ENCODE measurements at regions not wholly inside any gene's neighbourhood (a gene's known extent, or its start where the extent isn't known, plus 50 kb on each side); places are given as distances from the start of the nearest gene placed in this dataset.

DNA sequence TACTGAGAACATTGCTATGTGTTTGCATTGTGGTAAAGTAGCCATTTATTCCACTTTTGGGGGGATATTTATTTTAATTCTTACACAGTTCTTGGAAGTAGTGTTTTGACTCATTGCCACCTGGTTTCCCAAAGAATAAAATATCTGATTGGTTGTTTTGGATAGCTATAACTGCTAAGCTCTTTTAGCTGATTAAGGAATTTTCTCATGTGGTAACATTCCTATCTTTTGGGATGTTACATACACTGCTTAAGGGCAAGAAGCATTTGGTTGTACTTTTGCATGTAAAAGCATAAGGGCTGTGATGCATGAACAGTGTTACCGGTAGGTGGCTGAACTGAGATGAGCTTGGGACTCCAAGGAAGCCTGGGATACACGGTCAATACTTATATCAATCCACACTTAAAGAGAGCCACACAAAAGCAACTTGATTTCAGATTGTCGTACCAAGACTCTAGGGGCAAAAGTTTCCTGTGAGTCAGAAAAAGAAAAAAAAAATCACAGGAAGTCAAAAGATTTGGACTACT, 71.4 kb upstream of the PRKD1 start:
- BruUV-seq (replicated peaks), result no TSS peak
- ChIA-PET POLR2A (no interaction called here), CTCF (interaction anchor here (0.6 to 1.2 kb wide), 3 partner anchors 425 to 450 kb away, joined by 3 to 5 read pairs (median 4); no protein-coding TSS in a partner anchor)
- no peaks in the 10 kb centered on the region for H3K36me3 Mint-ChIP-seq (ENCODE audit: insufficient read depth, unreplicated experiment)
- intact Hi-C loops (cut with micrococcal nuclease), result no loop called here
- no peak overlapping the region for H3K27ac Mint-ChIP-seq (ENCODE audit: low read depth, unreplicated experiment)
- peaks cover 7% of the 10 kb centered on the region for H3K4me1 Mint-ChIP-seq (ENCODE audit: insufficient read depth, unreplicated experiment)
- no peak overlapping the region for H3K4me3 Mint-ChIP-seq (ENCODE audit: unreplicated experiment)
- TF ChIP-seq, protein P1, sequence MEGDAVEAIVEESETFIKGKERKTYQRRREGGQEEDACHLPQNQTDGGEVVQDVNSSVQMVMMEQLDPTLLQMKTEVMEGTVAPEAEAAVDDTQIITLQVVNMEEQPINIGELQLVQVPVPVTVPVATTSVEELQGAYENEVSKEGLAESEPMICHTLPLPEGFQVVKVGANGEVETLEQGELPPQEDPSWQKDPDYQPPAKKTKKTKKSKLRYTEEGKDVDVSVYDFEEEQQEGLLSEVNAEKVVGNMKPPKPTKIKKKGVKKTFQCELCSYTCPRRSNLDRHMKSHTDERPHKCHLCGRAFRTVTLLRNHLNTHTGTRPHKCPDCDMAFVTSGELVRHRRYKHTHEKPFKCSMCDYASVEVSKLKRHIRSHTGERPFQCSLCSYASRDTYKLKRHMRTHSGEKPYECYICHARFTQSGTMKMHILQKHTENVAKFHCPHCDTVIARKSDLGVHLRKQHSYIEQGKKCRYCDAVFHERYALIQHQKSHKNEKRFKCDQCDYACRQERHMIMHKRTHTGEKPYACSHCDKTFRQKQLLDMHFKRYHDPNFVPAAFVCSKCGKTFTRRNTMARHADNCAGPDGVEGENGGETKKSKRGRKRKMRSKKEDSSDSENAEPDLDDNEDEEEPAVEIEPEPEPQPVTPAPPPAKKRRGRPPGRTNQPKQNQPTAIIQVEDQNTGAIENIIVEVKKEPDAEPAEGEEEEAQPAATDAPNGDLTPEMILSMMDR (IDR thresholded peaks at IDR 0.05; ENCODE audit: unreplicated experiment), result no peak
- DNase-seq (ENCODE audit: unreplicated experiment), result no peak
- H3K9me3 Mint-ChIP-seq (ENCODE audit: unreplicated experiment), result no peaks in the 10 kb centered on the region
- H3K27me3 Mint-ChIP-seq (ENCODE audit: insufficient read depth, unreplicated experiment), result no peaks in the 10 kb centered on the region

DNA sequence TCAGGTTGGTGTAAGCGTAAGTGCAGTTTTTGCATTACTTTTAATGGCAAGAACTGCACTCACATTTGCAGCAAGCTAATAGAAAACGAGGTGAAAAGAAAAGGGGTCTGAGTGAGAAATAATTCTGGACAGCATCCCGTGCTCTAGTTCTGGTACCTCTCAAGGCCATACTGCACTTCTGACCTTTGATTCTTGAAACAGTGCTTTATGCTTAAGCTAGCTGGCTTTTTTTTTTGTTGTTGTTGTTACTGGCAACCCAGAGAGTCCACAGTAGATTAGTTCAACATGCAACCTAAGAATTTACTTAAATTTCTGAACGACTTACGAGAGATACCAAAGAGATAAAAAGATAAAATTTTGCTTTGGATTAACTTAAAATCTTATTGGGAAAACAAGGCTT, 75.2 kb upstream of the PRKD1 start:
- BruUV-seq (replicated peaks), result no TSS peak
- H3K9me3 Mint-ChIP-seq (ENCODE audit: unreplicated experiment), result no peaks in the 10 kb centered on the region
- ChIA-PET POLR2A (no interaction called here), CTCF (interaction anchor here (0.6 to 4.8 kb wide), 8 partner anchors 32 to 1250 kb away, joined by 3 to 52 read pairs (median 4); no protein-coding TSS in a partner anchor)
- no peak overlapping the region for H3K27ac Mint-ChIP-seq (ENCODE audit: low read depth, unreplicated experiment)
- DNase-seq (ENCODE audit: unreplicated experiment), result no peak
- intact Hi-C loops (cut with micrococcal nuclease), result no loop called here
- no peaks in the 10 kb centered on the region for H3K36me3 Mint-ChIP-seq (ENCODE audit: insufficient read depth, unreplicated experiment)
- H3K4me1 Mint-ChIP-seq (ENCODE audit: insufficient read depth, unreplicated experiment), result peaks cover 7% of the 10 kb centered on the region
- H3K27me3 Mint-ChIP-seq (ENCODE audit: insufficient read depth, unreplicated experiment), result no peaks in the 10 kb centered on the region
- TF ChIP-seq, protein P1 (IDR thresholded peaks at IDR 0.05; ENCODE audit: unreplicated experiment), result no peak
- H3K4me3 Mint-ChIP-seq (ENCODE audit: unreplicated experiment), result no peak overlapping the region

DNA sequence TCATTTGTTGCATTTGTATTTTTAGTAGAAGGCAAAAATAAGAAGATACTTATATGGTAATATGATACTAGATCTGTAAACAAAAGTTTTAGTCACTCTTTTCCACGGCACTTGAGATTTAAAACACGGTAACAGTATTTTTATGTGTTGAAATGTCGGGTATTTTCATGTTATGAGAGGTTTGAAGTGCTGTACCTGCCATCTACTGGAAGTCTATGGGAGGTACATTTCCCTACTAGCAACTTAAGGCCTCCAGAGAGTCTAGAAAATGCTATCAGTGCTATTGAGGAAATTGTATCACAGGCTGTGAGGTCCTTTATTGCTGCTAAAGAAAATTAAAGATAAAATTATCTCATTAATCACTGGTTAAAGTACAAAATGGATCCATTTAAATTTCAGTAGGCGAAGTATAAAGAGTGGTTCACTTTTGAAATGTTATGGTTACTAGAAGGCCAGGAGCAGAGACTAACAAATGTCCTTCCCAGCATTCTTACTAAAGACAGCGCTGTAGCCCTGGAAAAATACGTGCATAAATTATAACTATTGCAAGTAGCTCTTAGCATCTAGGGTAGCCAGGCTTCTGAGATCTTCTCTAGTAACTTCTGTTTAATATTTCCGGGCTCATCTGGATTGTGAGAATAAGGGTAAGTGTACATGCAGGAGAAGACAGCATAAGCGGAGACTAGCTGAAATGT, 77.6 kb upstream of the PRKD1 start:
- CTCF ChIA-PET, result interaction anchor here (0.5 to 4.8 kb wide), 17 partner anchors 9 to 601 kb away, joined by 3 to 52 read pairs (median 5); no protein-coding TSS in a partner anchor
- Mint-ChIP-seq H3K27ac (ENCODE audit: low read depth, unreplicated experiment) (no peak overlapping the region), H3K4me3 (ENCODE audit: unreplicated experiment) (no peak overlapping the region)

DNA sequence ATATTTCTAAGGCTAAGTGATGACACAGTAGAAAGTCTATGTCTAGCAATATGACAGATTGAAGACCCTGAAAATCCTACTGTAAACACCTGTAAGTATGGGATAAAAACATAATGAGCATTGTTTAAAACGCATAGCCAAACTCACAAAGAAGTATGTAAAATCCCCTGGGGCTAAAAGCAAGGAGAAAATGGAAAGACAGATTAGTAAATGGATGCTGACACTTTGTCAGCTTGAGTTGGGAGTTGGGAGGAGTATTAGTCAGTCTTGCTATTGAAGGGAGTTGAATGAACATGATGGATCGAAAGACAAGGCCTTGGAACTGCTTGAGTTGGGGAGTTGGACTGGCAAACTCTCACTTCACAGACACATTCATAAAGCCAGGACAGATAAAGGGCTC, 79.0 kb upstream of the PRKD1 start:
- TF ChIP-seq, protein P1 (IDR thresholded peaks at IDR 0.05; ENCODE audit: unreplicated experiment), result no peak
- Mint-ChIP-seq H3K27ac (ENCODE audit: low read depth, unreplicated experiment) (no peak overlapping the region), H3K9me3 (ENCODE audit: unreplicated experiment) (no peaks in the 10 kb centered on the region), H3K4me3 (ENCODE audit: unreplicated experiment) (no peak overlapping the region), H3K36me3 (ENCODE audit: insufficient read depth, unreplicated experiment) (no peaks in the 10 kb centered on the region), H3K27me3 (ENCODE audit: insufficient read depth, unreplicated experiment) (no peaks in the 10 kb centered on the region), H3K4me1 (ENCODE audit: insufficient read depth, unreplicated experiment) (peaks cover 7% of the 10 kb centered on the region)
- DNase-seq (ENCODE audit: unreplicated experiment), result no peak
- intact Hi-C loops (cut with micrococcal nuclease), result loop anchor here (5.0 kb wide), 3 partner anchors 266 to 1254 kb away; no protein-coding TSS in a partner anchor
- POLR2A ChIA-PET, result interaction anchor here (0.9 kb wide), 1 partner anchor 462 kb away, joined by 3 read pairs; no protein-coding TSS in a partner anchor
- CTCF ChIA-PET, result interaction anchor here (0.7 to 2.9 kb wide), 6 partner anchors 11 to 456 kb away, joined by 3 to 31 read pairs (median 4); no protein-coding TSS in a partner anchor
- BruUV-seq (replicated peaks), result no TSS peak

More for the DNA sequence above, 77.6 kb upstream of the PRKD1 start:
- intact Hi-C loops (cut with micrococcal nuclease), result loop anchor here (1.0 to 5.0 kb wide), 6 partner anchors 209 to 1253 kb away; no protein-coding TSS in a partner anchor
- Mint-ChIP-seq H3K36me3 (ENCODE audit: insufficient read depth, unreplicated experiment) (no peaks in the 10 kb centered on the region), H3K27me3 (ENCODE audit: insufficient read depth, unreplicated experiment) (no peaks in the 10 kb centered on the region), H3K9me3 (ENCODE audit: unreplicated experiment) (no peaks in the 10 kb centered on the region), H3K4me1 (ENCODE audit: insufficient read depth, unreplicated experiment) (peaks cover 7% of the 10 kb centered on the region)
- no TSS peak for BruUV-seq (replicated peaks)
- POLR2A ChIA-PET, result no interaction called here
- DNase-seq (ENCODE audit: unreplicated experiment), result peak; percentile 68
- TF ChIP-seq, protein P1 (IDR thresholded peaks at IDR 0.05; ENCODE audit: unreplicated experiment), result peak; percentile 78
